Neural cell (in vitro differentiated cells): ENCODE measurements at regions not wholly inside any gene's neighbourhood (a gene's known extent, or its start where the extent isn't known, plus 50 kb on each side); places are given as distances from the start of the nearest gene placed in this dataset.

ENCODE experiments used
- EZH2 ChIP-seq: fragments of 200-600, 300-800 bp; shearing (Covaris generic), sonication (generic); IDR thresholded peaks from 2 replicates; pipeline ENCODE4 v1.6.1; 2014; ENCODE audit warnings: antibody characterized with exemption, low read length, borderline replicate concordance, mild to moderate bottlenecking; ENCODE audit not compliant: insufficient read depth, poor library complexity, severe bottlenecking
- TF ChIP-seq, protein P1 (sequence below): fragments of 450-650 bp; IDR thresholded peaks from 2 replicates; pipeline ENCODE4 v1.5.1; 2014; ENCODE audit warnings: antibody characterized with exemption, mild to moderate bottlenecking, moderate library complexity; ENCODE audit not compliant: poor library complexity, severe bottlenecking

DNA sequence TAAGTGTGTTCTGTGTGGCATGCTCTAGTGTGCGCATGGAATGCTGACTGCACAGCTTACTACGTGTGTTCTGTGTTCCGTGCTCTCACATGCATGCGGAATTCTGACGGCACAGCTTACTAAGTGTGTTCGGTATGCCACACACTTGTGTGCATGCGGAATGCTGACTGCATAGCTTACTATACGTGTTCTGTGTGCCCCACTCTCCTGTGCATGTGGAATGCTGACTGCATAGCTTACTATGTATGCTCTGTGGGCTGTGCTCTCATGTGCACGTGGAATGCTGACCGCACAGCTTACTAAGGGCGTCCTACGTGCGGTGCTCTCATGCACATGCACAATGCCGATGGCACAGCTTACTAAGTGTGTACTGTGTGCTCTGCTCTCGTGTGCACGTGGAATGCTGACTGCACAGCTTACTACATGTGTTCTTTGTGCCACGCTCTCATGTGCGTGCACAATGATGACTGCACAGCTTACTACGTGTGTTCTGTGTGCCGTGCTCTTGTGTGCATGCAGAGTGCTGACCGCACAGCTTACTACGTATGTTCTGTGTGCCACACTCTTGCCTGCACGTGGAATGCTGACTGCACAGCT lies 548.9 kb downstream of the IRX1 start:
- TF ChIP-seq EZH2: no peak
- TF ChIP-seq, protein P1, sequence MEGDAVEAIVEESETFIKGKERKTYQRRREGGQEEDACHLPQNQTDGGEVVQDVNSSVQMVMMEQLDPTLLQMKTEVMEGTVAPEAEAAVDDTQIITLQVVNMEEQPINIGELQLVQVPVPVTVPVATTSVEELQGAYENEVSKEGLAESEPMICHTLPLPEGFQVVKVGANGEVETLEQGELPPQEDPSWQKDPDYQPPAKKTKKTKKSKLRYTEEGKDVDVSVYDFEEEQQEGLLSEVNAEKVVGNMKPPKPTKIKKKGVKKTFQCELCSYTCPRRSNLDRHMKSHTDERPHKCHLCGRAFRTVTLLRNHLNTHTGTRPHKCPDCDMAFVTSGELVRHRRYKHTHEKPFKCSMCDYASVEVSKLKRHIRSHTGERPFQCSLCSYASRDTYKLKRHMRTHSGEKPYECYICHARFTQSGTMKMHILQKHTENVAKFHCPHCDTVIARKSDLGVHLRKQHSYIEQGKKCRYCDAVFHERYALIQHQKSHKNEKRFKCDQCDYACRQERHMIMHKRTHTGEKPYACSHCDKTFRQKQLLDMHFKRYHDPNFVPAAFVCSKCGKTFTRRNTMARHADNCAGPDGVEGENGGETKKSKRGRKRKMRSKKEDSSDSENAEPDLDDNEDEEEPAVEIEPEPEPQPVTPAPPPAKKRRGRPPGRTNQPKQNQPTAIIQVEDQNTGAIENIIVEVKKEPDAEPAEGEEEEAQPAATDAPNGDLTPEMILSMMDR: no peak
